ENCODE measurements at regions not wholly inside any gene's neighbourhood (a gene's known extent, or its start where the extent isn't known, plus 50 kb on each side); places are given as distances from the start of the nearest gene placed in this dataset.

DNA sequence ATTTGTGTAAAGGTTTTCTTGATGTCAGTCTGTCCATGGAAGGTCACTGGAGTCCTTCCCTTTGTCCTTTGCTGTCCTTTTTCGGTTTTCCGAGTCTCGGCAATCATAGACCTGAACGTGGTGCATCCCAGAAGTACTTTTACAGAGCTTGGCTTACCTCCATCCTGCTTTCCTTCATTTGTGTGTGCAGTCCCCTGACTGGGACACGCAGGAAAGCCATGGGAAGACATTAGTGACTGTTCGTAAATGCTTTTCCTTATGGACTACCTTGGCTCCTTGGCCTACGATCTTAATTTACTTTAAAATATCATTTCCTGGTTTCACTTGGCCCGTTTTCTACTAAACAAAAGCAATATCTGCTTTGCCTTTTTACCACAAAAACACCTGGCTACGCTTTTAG lies 328.4 kb upstream of the RARB start:
- no peak for DNase-seq (ENCODE audit: low read depth)

DNA sequence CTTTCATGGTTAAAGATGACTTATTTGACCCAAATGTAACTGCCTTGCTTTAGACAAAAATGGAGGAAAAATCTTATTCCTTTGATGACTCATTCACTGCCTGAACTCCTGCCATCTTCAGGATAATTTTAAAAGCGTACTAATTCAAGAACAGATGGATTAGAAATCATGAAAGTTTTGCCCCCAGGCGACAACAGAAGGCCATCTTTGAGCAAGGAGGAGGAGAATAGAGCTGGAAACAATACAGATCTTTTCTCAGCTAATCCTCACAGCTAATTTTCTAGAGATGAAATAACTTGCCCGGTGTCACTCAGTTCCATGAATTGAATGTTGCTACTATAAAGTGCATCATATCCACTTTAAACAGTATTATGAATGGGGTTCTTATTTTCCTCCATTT lies 324.7 kb upstream of the RARB start:
- no peak for DNase-seq (ENCODE audit: low read depth)

- DNase-seq (ENCODE audit: low read depth), result no peak
Measured at GRCh38 chr3:25107918-25108617, 320.0 kb upstream of the RARB start.

- DNase-seq (ENCODE audit: low read depth), result no peak
Measured at GRCh38 chr3:25110642-25111041, 317.4 kb upstream of the RARB start.

- no peak for DNase-seq (ENCODE audit: low read depth)
Measured at GRCh38 chr3:25113891-25114290, 314.2 kb upstream of the RARB start.

- DNase-seq (ENCODE audit: low read depth), result no peak
Measured at GRCh38 chr3:25114532-25114931, 313.5 kb upstream of the RARB start.

- no peak for DNase-seq (ENCODE audit: low read depth)
Measured at GRCh38 chr3:25117005-25117593, 311.0 kb upstream of the RARB start.

DNA sequence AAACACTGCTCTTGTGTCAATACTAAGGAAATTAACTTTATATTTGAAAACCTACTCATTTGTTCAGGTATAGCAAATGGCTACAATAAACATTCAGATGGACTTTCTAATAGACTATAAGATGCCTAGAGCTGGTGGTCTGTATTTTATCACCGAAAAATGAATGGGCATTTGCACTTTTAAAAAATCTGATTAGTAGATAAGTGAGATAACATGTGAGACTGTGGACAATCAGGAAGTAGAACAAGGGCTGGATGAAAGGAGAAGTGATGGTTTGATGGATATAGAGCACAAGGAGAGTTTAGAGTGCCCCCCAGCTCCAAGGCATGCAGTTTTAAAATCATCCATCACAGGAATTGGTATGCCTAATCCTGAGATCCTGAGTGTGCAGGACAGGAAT lies 308.4 kb upstream of the RARB start:
- DNase-seq (ENCODE audit: low read depth), result no peak

GRCh38 chr3:25120665-25121064 lies 307.4 kb upstream of the RARB start:
- DNase-seq (ENCODE audit: low read depth), result no peak

GRCh38 chr3:25125201-25125600 lies 302.9 kb upstream of the RARB start:
- no peak for DNase-seq (ENCODE audit: low read depth)

GRCh38 chr3:25128735-25129134 lies 299.3 kb upstream of the RARB start:
- DNase-seq (ENCODE audit: low read depth), result no peak

DNA sequence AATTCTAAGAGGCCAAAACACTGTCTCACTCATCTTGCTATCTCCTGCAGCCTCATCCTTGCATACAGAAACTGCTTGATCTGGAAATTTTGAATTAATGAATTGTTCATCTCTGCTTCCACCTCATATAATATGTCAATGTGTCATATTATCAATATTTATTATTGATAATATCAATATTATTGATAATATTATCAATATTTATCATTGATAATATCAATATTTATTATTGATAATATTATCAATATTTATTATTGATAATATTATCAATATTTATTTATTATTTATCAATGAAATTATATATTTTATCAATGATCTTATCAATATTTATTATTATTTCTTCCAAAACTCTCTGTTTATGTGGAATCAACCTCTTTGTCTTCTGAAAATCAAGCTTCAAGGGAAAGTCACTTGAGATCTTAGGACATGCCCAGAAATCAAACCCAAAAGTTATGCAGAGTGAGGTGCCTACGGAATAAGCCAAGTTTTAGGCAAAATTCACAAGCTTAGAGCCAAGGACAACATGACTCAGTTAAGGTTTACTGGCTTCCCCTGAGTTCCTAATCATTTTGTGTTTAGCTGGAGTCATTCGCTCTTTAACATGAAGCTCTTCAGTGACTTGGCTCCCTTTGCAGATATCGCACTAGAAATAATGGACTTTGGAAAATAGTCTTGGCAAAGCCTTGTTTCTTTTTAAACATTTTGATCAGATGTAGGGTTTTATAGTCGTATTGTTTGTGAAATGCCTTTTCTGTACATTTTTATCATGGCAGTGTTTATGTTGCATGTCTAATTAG lies 297.1 kb upstream of the RARB start:
- no peak for DNase-seq (ENCODE audit: low read depth)

GRCh38 chr3:25133588-25133987 lies 294.5 kb upstream of the RARB start:
- DNase-seq (ENCODE audit: low read depth), result no peak

DNA sequence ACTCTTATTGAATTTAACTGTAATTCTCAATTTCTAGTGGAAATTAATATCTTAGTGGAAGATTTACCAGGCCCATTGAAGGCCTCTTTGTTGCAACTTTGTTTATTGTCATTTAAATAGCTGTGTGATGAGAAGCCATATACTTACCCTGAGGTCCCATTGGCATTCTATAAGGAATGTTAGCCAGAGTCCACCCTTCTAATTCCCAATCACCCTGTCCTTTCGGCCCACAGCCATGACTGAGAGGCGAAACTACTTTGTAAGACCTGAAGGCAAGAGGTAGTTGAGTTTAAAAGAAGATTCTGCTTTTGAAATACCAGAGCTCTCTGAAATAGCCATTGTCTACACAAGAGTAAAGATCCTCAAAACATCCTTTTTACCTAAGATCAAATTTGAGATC lies 290.5 kb upstream of the RARB start:
- no peak for DNase-seq (ENCODE audit: low read depth)

GRCh38 chr3:25139267-25139666 lies 288.8 kb upstream of the RARB start:
- DNase-seq (ENCODE audit: low read depth), result no peak

GRCh38 chr3:25142609-25143355 lies 285.3 kb upstream of the RARB start:
- no peak for DNase-seq (ENCODE audit: low read depth)

DNA sequence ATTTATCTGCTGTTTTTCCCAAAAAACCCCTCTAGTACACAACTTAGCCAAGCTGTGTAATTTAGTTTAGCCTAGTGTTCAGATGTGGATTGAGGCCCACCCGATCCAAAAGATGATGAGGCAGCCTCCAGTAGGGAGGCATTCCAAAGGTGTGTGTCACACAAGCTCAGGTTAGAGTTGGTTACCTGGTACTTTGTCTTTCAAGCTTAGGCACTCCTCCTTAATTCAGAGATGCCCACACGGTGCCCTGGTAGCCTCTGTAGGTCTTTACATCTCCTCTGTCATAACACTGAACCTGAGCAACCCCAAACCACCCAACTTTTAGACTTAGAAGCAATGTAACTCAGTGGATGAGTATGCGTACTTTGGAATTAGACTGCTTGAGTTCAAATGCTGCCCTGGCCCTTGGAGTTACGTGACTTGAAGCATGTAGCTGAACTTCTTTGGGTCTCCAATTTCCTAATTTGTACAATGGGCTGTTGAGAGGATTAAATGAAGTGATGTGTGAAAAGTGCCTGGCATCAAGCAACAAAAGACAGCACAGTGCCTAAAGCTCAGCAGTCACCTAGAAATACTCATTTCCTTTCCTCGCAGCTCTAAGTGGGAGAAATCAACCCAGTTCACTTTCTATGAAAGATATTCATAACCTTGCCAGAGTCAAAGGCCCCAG lies 284.6 kb upstream of the RARB start:
- no peak for DNase-seq (ENCODE audit: low read depth)

DNA sequence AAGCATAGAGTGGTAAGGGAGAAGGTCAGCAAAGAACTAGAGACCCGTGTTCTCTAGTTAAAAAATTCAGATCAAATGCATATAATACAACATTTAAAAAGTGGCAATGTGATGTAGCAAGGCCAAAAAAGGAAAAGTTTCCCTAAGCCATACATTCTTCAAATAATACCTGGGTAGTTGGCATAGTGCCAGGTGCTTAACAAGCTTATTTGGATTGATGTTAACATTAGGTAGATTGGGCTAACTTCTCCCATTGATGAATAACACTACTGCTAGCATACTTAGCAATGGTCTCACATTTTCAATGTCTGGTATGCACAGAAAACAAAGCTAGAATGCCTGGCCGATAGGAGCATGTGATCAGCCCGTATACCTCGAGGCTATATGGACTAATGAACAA lies 283.6 kb upstream of the RARB start:
- DNase-seq (ENCODE audit: low read depth), result no peak

DNA sequence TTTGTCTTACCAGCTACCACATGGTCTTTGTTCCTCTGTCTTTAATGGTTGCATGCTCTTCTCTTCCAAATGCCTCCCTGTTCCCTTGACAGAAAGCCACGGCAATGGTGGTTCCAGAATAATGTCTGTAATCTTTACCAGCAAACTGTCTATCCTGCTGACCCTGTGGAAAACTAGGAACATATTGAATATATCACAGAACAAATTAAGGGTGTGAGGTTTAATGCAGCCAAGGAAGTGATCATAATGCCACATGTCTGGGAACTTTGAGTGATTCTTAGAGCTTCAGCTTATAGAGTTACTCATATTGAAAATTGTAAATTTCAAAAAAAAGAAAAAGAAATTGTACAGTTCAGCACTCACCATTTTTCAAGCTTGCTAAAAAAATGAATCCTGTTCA lies 282.9 kb upstream of the RARB start:
- no peak for DNase-seq (ENCODE audit: low read depth)

DNA sequence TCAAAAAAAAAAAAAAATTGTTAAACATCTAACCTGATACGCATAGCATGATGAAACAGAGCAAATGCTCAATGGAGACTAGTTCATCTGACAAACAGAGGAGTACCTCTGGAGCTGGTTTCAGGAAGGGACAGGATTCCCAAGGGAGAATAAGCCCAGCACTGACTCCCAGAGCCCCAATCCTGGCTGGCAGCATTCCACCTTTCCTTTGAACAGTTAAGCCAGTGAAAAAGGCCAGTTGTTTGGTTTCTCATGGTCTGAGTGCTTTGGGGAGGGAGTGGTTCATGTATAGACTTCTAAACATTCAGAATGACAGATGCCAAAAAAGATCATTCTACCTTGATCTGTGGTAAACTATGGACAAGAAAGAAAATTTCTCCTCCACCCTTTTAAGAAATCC lies 277.9 kb upstream of the RARB start:
- no peak for DNase-seq (ENCODE audit: low read depth)

DNA sequence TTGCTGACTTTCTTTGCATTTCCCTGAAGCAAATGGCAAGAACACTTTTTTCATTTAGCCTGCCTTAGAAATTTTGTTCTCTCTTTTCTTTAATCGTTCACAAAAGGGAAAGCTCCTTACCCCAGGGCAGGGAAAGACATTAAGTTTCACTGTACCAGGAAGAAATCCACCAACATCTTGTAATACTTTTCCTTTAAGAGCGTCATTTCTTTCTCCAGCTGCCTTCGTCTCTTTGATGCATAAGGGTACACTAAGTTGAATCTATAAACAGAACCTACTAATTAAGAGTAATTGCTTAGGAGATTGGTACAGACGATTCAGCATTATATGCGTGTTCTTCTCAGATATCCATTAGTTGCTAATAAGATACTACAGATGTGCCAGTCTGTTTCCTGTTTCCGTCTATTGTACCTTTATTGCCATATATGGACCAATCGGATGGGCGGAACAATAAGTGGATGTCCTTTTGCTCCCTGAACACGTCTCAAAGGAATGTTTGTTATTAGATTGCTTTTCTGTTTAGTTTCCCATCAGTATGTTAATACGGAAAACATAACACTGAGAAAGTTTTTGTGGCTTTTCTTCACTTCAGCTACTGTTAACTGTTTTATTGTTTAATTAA lies 276.7 kb upstream of the RARB start:
- DNase-seq (ENCODE audit: low read depth), result no peak

GRCh38 chr3:25151903-25152295 lies 276.2 kb upstream of the RARB start:
- DNase-seq (ENCODE audit: low read depth), result no peak

Data from GM04504 (cell line).